Umbilical cord (tissue), 1 donor: ENCODE measurements at regions not wholly inside any gene's neighbourhood (a gene's known extent, or its start where the extent isn't known, plus 50 kb on each side); places are given as distances from the start of the nearest gene placed in this dataset.
A peak's percentile ranks its signal among the peaks of the same experiment; 100 is the strongest.

ENCODE experiments used
- DNase-seq: peaks from one replicate; pipeline ENCODE4 v3.0.0-alpha.2; 2015; ENCODE audit warnings: low spot score

DNA sequence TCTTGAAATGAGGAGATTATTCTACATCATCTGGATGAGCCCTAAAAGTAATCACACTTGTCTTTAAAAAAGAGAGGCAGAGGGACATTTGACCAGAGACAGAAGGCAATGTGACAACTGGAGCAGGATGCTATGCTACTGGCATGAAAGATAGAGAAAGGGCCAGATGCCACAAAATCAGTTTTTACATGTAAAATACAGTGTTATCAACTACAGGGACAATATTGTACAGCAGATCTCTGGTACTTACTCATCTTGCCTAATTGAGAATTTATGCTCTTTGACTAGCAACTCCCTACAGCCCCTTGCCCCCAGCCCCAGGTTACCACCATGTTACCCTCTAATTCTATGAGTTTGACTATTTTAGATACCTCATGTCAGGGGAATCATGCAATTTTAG, 633.4 kb downstream of the LTN1 start:
- DNase-seq = no peak

GRCh38 chr21:28358702-28359101, 634.0 kb downstream of the LTN1 start:
- no peak for DNase-seq

DNA sequence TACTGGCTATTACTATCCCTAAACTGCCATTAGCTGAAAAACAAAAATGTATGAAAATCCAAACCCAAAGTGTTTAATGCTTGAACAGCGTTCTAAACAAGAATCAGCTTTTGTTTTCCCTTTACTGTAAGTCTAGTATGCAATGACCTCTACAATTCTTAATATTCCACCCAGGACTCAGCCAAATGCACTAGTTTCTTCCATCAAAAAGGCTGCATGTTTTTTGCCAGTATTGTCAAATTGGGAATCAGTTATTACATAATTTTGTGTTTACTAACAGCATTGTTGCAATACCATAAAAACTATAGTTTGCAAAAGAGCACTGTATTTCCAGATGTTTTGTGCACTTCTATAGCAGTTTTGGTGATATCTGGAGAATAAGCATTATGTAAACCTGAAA, 634.5 kb downstream of the LTN1 start:
- DNase-seq = no peak

DNA sequence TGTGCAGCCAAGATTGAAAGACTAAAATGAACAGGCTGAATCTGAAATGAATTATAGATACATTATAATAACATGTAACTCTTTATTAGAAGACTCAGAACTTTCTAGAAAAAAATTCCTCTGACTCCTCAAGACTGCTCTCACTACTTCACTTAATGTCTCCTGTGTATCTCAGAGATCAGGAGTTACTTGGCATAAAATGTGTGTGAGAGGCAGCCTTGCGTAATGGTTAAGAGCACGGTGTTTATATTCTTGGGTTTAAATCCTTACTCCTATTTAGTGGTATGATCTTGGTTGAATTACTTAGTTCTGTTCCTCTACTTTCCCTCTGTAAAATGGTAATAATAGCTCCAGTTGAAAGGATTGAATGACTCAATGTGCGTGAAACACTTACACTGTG, 634.9 kb downstream of the LTN1 start:
- no peak for DNase-seq

DNA sequence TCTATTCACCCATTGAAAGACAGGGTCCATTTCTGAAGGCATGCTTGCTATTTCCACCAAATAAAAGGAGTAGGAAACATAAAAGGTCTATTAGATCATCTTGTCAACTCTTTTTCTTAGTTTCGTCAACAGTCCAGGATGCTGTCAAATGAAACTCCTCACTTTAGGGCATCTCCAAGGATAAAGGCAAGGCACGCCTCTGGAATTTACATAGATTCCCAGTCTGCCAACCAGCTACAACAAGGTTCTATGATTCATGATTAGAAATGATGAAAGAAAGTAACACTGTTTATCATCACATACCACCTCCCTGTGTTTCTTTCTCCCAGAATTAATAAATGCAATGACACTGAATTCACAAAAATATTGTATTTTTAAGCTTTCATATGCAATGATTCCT, 636.3 kb downstream of the LTN1 start:
- no peak for DNase-seq

GRCh38 chr21:28345934-28346333, 646.7 kb downstream of the LTN1 start:
- no peak for DNase-seq

DNA sequence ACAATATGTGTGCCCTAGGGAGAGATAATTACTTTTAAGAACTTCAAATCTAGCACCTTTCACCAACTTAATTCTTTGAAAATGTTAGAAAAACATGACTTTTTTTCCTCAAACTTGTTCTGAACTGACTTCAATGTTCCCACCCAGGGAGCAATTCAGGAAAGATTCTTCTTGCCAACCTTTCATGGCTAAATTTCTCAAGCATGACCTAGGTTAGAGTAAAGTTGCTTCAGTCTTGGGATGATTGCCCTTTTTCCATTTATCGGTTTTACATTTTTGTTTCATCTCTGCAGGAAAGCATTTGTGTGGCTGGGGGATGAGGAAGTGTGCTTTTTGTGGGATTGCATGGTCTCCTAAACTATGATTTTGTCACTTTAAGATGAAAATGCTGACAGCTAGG, 647.7 kb downstream of the LTN1 start:
- DNase-seq = no peak

DNA sequence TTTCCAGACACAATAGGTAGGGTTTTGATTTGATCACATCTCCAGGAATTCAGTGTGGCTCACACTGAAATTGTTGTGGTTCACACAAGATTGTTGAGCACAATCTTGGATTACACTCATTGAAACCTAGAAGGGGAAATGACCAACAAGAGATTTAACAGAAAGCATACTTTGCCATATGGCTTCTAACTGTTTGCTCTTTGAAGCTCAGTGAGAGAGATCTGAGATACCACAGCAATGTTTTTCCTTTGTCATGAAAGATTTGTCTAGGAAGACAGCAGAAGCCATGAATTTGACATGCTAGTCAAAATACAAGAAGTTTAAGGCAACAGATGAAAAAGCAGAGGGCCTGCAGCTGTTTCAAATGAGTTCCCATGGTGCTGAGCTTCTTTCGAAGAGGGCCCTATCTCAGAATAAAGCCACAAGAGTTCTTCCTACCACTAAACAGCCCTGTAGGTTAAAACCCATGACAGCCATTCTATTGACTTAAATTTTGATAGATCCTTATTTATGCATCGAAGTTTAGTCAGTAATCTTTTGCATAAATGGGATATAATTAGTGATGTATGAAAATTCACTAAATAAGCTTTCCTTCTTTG, 650.4 kb downstream of the LTN1 start:
- DNase-seq = no peak

DNA sequence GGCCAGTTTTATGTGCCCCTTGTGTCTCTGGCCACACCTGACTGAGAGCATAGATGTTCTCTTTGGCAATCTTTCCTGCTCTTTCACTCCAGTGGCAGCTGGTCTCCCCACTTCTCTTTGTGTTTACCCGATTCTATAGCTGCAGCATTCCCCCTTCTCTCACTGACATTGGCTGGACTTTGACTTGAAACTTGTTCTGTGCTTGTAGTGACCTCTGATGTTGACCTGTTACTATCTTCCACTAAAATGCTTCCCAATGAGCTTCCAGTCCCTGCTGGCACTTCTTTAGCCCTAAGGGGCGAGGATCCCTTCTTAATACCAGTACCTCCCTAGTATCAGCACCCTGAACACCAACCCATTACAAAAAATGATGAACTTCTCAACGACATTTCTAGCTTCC, 653.3 kb downstream of the LTN1 start:
- no peak for DNase-seq

- peak; percentile 63 for DNase-seq
These were observed 653.9 kb downstream of the LTN1 start for GRCh38 chr21:28338701-28339305.

DNA sequence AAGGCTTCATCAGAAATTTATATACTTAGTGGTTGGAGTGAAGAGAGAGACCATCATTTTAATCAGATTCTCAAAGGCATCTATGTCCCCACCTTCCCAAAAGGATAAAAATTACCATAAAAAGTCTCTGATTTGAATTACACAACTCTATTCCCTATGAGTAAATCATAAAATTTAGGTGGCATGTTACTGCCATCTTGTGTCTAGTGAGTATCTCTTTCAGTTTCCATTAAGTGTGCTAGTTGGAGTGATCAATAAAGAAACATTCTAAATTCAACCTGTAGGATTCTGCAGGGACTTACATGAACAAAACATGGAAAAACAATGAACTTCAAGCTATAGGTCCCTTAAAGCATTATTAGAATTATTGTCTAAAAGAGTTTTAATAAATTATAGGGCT, 655.4 kb downstream of the LTN1 start:
- DNase-seq = peak; percentile 84

DNA sequence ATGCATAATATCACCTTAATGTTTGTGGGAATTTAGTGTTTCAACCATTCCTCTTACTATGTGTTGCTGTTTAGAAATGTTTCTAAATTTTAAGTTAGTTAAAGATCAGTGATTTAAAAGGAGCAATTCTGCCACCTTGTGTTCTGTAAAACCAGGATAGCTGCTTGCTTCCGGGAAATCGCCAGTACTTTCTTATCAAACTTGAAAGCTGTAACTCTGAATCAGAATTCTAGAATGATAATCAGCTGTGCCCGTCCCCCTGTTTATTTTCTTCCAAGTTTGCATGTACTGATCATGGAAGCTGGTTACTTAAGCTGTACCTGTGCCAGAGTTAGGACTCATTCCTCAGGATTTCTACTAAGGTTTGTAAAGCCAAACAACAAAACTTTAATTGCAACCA, 656.4 kb downstream of the LTN1 start:
- DNase-seq = peak; percentile 89

DNA sequence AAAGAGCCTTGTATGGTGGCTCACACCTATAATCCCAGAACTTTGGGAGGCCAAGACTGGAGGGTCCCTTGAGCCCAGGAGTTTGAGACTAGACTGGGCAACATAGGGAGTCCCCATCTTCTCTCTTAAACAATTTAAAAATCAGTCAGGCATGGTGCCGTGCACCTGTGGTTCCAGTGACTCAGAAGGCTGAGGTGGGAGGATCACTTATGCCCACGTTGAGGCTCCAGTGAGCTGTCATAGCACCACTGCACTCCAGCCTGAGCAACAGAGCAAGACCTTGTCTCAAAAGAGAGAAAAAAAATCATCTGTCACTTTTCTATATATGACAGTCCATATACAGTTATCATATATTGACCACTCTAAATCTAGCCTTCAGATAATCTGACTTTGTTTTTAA, 658.3 kb downstream of the LTN1 start:
- DNase-seq = no peak

GRCh38 chr21:28333578-28334075, 659.0 kb downstream of the LTN1 start:
- DNase-seq = peak; percentile 52

DNA sequence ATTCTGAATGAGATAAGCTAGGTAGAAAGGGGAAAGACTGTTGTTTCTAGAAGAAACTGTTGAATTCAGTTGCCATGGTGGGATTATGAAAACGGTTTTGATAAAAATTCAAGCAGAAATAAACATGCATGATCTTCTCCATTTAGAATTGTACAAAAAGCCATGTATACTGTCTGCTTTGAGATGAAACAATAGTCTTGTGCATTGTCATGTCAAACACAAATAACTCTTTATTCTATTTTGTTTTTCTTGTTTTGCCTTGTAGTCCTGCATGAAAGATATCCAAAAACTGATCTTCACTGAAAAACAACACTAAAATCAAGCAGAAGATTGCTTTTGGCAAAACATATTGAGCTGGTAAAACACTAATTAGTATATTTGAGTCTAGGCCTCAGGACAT, 659.9 kb downstream of the LTN1 start:
- no peak for DNase-seq

DNA sequence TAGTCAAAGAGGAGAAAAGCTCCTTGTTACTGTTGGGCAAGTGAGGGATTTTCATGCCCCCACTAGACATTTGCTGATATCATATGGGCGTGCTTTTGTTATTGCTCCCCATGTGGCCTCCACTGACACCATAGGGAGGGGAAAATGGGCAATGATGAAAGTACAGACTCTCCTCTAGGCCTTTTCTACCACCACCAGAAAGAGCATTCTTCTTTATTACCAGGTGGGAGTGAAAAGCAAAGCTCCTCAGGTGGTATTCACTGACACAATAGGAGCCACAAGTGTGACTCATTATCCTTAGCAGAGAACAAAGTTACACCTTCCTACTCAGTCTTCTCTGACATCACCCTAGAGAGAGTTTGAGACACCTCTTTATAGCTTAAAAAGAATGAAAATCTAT, 667.1 kb downstream of the LTN1 start:
- DNase-seq = no peak

DNA sequence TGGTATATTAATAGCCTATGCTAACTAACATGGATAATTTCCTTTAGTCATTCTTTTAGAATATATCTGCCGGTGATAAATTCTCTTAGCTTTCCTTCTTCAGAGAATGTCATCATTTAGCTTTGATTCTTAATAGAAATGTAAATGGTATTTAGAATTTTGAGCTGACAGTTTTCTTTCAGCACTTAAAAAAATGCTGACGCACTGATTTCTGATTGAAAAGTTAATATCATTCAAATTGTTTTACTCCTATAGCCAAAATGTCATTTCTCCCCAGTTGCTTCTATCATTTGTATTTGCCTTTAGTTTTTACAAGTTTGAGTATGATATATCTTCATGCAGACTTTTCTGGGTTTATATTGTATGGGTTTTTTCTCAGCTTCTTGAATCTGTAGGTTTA, 668.0 kb downstream of the LTN1 start:
- DNase-seq = no peak

DNA sequence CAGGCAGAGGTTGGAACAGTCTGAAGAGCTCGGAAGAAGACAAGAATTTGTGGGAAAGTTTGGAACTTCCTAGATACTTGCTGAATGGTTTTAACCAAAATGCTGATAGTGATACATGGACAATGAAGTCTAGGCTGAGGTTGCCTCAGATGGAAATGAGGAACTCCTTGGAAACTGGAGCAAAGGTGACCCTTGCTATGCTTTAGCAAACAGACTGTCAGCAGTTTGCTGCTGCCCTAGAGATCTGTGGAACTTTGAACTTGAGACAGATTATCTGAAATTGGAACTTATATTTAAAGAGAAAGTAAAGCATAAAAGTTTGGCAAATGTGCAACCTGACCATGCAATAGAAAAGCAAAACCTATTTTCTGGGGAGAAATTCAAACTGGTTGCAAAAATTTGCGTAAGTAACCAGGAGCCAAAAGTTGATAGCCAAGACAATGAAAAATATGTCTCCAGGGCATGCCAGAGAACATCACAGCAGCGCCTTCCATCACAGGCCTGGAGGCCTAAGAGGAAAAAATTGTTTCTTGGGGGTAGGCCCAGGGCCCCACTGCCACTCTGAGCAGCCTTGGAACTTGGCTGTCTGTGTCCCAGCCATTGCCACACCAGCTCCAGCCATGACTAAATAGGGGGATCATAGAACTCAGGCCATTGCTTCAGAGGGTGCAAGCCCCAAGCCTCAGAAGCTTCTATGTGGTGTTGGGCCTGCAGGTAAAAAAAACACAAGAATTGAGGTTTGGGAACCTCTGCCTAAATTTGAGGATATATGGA, 675.3 kb downstream of the LTN1 start:
- no peak for DNase-seq

DNA sequence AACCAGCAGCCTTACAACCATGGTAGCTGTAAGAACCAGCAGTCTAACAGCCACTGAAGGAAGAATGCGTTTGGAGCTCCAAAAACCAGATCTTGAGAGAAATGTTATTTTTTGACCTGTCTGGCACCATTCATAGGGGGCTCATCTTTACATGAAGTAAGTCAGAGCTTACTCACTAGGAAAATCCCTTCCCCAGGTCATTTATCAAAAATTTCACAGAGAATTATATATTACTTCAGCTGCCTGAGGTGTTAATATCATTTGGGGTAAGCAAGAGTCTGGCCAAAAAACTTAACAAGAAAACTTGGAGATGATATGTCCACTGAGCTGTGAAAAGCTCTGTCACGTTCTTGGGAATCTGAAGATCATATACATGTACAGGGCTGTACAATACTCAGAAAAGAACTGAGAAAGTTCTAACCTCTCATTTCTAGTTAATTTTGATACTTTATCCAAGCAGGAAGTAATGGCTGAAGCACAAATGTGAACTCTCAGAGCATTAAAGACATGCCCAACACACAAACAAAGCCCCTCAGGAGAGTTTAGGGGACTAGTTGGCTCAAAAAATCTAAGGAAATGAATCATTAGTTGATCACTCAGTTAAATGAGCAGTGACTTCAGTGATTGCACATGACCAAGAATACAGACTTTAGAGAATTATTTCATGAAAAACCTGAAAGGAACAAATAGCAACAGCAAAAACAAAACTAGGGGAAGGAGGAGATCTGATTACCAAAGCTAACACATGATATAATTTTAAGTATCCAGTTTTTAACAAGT, 681.1 kb downstream of the LTN1 start:
- DNase-seq = no peak

DNA sequence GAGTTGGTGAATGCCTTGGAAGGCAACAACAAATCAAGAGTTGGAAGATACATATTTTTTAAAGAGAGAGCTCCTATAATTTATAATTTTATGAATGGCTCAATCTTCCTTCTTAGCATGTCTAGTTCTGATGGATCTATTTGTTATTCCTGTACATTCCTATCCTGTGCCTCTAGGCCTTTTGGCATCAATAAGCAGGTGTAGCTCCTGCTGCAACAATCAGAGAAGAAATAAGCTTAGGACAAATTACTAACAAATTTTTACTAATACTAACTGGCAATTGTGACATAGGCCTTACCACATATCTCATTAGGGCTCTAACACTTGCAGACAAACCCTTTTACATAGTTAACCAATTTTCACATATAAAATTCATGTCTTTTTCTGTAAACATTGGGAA, 682.0 kb downstream of the LTN1 start:
- no peak for DNase-seq

DNA sequence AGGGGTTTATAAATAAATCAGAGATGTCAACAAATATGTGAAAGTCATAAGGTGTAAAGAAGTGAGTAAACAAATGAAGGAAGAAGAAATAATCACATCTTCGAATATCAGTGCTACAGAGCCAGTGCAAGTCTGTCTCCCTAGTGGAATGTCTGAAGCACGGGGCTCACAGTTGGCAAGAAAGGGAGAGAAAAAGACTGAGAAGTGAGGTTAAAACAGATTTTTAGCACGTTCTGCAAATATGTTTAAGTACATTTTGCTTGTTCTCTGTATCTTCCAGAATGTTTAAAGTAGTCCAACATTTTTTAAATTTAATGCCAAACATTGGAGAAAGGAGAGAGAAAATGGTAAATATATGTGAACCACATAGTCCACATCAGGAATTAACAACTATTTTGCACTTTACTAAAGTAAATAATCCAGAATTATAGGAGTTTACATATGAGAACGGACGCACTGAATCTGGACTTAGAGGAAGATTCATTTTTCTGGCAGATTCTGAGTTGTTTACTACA, 682.4 kb downstream of the LTN1 start:
- no peak for DNase-seq

- no peak for DNase-seq
These were observed 683.1 kb downstream of the LTN1 start for GRCh38 chr21:28309596-28309995.
